ENCODE measurements at regions not wholly inside any gene's neighbourhood (a gene's known extent, or its start where the extent isn't known, plus 50 kb on each side); places are given as distances from the start of the nearest gene placed in this dataset.

DNA sequence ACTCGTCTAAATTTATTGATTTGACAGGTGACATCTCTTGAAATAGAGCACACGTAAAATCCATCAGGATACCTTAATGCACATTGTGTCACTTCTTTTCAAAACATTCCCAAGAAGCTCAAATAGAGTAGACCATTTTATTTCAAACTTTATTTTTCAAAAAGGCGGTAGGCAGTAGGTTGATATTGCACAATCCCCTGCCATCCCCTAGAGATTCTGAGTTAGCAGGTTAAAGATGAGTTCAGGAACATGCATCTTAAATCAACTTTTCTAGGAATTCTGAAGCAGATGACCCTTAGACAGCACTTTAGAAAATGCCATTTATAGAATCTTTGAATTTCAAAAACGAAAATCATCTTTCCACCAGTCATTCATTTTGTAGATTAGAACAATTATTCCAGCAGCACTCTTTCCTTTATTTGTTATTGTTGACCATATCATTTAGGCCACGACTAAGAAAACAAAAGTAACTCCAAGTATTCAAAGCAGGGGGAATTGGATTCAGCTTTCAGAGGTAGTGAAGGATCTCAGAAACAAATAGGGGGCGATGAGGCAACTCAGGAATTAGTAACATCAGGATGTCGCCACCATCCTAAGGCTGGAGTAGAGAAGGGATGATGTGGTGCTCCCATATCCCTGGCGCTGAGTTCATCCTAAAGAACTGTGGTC, 198.2 kb upstream of the MCTP2 start:
- TF ChIP-seq, protein P1, sequence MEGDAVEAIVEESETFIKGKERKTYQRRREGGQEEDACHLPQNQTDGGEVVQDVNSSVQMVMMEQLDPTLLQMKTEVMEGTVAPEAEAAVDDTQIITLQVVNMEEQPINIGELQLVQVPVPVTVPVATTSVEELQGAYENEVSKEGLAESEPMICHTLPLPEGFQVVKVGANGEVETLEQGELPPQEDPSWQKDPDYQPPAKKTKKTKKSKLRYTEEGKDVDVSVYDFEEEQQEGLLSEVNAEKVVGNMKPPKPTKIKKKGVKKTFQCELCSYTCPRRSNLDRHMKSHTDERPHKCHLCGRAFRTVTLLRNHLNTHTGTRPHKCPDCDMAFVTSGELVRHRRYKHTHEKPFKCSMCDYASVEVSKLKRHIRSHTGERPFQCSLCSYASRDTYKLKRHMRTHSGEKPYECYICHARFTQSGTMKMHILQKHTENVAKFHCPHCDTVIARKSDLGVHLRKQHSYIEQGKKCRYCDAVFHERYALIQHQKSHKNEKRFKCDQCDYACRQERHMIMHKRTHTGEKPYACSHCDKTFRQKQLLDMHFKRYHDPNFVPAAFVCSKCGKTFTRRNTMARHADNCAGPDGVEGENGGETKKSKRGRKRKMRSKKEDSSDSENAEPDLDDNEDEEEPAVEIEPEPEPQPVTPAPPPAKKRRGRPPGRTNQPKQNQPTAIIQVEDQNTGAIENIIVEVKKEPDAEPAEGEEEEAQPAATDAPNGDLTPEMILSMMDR (IDR thresholded peaks at IDR 0.05), result no peak
- no peak for TF ChIP-seq POLR2A (IDR thresholded peaks at IDR 0.05)

Measured in testis (tissue), 2 donors.